NCI-H460 (cell line): ENCODE measurements at regions not wholly inside any gene's neighbourhood (a gene's known extent, or its start where the extent isn't known, plus 50 kb on each side); places are given as distances from the start of the nearest gene placed in this dataset.

Experiments used
- DNase-seq: peaks from one replicate; pipeline ENCODE4 v3.0.0-alpha.2; 2016; ENCODE audit warnings: low read depth; ENCODE audit errors: extremely low read depth

GRCh38 chr14:29030970-29031369 is 264.4 kb downstream of the FOXG1 start:
- no peak for DNase-seq

GRCh38 chr14:29035134-29035533 is 268.5 kb downstream of the FOXG1 start:
- DNase-seq, result no peak

GRCh38 chr14:29037411-29037810 is 270.8 kb downstream of the FOXG1 start:
- DNase-seq, result no peak

GRCh38 chr14:29039171-29039570 is 272.6 kb downstream of the FOXG1 start:
- no peak for DNase-seq

- DNase-seq, result no peak
Observed at GRCh38 chr14:29042551-29042950, 276.0 kb downstream of the FOXG1 start.

- no peak for DNase-seq
Observed at GRCh38 chr14:29043737-29044136, 277.1 kb downstream of the FOXG1 start.

- DNase-seq, result no peak
Observed at GRCh38 chr14:29045237-29045636, 278.6 kb downstream of the FOXG1 start.

- no peak for DNase-seq
Observed at GRCh38 chr14:29054119-29054518, 287.5 kb downstream of the FOXG1 start.

- DNase-seq, result no peak
Observed at GRCh38 chr14:29056041-29056566, 289.5 kb downstream of the FOXG1 start.

GRCh38 chr14:29061702-29062101 is 295.1 kb downstream of the FOXG1 start:
- DNase-seq, result no peak

GRCh38 chr14:29062466-29062865 is 295.9 kb downstream of the FOXG1 start:
- DNase-seq, result no peak

GRCh38 chr14:29062976-29063375 is 296.4 kb downstream of the FOXG1 start:
- DNase-seq, result no peak

- DNase-seq, result no peak
Observed at GRCh38 chr14:29064305-29064900, 297.8 kb downstream of the FOXG1 start.

GRCh38 chr14:29069228-29069627 is 302.6 kb downstream of the FOXG1 start:
- no peak for DNase-seq

- DNase-seq, result no peak
Observed at GRCh38 chr14:29075761-29076160, 309.2 kb downstream of the FOXG1 start.

GRCh38 chr14:29077916-29078315 is 311.3 kb downstream of the FOXG1 start:
- DNase-seq, result no peak

GRCh38 chr14:29078810-29079522 is 312.4 kb downstream of the FOXG1 start:
- DNase-seq, result no peak

GRCh38 chr14:29085546-29085945 is 319.0 kb downstream of the FOXG1 start:
- DNase-seq, result no peak

GRCh38 chr14:29089849-29090248 is 323.3 kb downstream of the FOXG1 start:
- no peak for DNase-seq

GRCh38 chr14:29092121-29092520 is 325.5 kb downstream of the FOXG1 start:
- no peak for DNase-seq

- no peak for DNase-seq
Observed at GRCh38 chr14:29097476-29097875, 330.9 kb downstream of the FOXG1 start.

GRCh38 chr14:29098656-29099055 is 332.1 kb downstream of the FOXG1 start:
- no peak for DNase-seq
